SK-N-SH treated with all-trans-retinoic acid at 6 μM for 48 hours (cell line): ENCODE measurements at regions not wholly inside any gene's neighbourhood (a gene's known extent, or its start where the extent isn't known, plus 50 kb on each side); places are given as distances from the start of the nearest gene placed in this dataset.

Experiments used
- ATAC-seq: fragments of 200-7000 bp; cut with Tn5 transposase; 3 replicates; pipeline ENCODE4 v1.9.1; 2020; ENCODE audit warnings: mild to moderate bottlenecking, moderate library complexity
- ARNTL ChIP-seq: fragments of 450-650 bp; formaldehyde crosslinking; IDR thresholded peaks from 2 replicates; pipeline ENCODE4 v1.5.0; 2020; ENCODE audit warnings: low read depth, mild to moderate bottlenecking, moderate library complexity, borderline replicate concordance
- BACH2 ChIP-seq: fragments of 250-450 bp; sonication (Bioruptor Pico); IDR thresholded peaks from 2 replicates; pipeline ENCODE4 v1.9.0; 2021; ENCODE audit warnings: mild to moderate bottlenecking, borderline replicate concordance
- CSDC2 ChIP-seq: fragments of 250-450 bp; sonication (Bioruptor Pico); IDR thresholded peaks from 2 replicates; pipeline ENCODE4 v1.5.0; 2020; ENCODE audit warnings: mild to moderate bottlenecking, moderate library complexity
- CSRNP3 ChIP-seq: fragments of 250-450 bp; sonication (Bioruptor Pico); IDR thresholded peaks from 2 replicates; pipeline ENCODE4 v1.5.1; 2021; ENCODE audit warnings: mild to moderate bottlenecking, moderate library complexity
- ESRRG ChIP-seq: fragments of 250-450 bp; sonication (Bioruptor Pico); IDR thresholded peaks from 2 replicates; pipeline ENCODE4 v1.6.1; 2021; ENCODE audit warnings: mild to moderate bottlenecking
- GLIS3 ChIP-seq: fragments of 250-450 bp; sonication (Bioruptor Pico); IDR thresholded peaks from 2 replicates; pipeline ENCODE4 v1.5.0; 2020; ENCODE audit warnings: mild to moderate bottlenecking, moderate library complexity
- ISL1 ChIP-seq: fragments of 250-450 bp; sonication (Bioruptor Pico); IDR thresholded peaks from 2 replicates; pipeline ENCODE4 v2.1.2; 2022; ENCODE audit warnings: mild to moderate bottlenecking, moderate library complexity
- OSR1 ChIP-seq: fragments of 250-450 bp; sonication (Bioruptor Pico); IDR thresholded peaks from 2 replicates; pipeline ENCODE4 v1.8.0; 2022; ENCODE audit warnings: moderate library complexity, mild to moderate bottlenecking, inconsistent platforms
- PPARA ChIP-seq: fragments of 250-450 bp; sonication (Bioruptor Pico); IDR thresholded peaks from 2 replicates; pipeline ENCODE4 v1.5.0; 2020; ENCODE audit warnings: mild to moderate bottlenecking, borderline replicate concordance
- RARB ChIP-seq: fragments of 250-450 bp; sonication (Bioruptor Pico); IDR thresholded peaks from 2 replicates; pipeline ENCODE4 v1.8.0; 2021; ENCODE audit warnings: mild to moderate bottlenecking, moderate library complexity
- TCF4 ChIP-seq: fragments of 250-450 bp; sonication (Bioruptor Pico); IDR thresholded peaks from 2 replicates; pipeline ENCODE4 v1.8.0; 2021; ENCODE audit warnings: mild to moderate bottlenecking, moderate library complexity, borderline replicate concordance
- TOX ChIP-seq: fragments of 250-450 bp; sonication (Bioruptor Pico); IDR thresholded peaks from 2 replicates; pipeline ENCODE4 v1.8.0; 2021; ENCODE audit warnings: mild to moderate bottlenecking, moderate library complexity, borderline replicate concordance
- TSHZ2 ChIP-seq: fragments of 250-450 bp; sonication (Bioruptor Pico); IDR thresholded peaks from 2 replicates; pipeline ENCODE4 v1.5.0; 2020; ENCODE audit warnings: mild to moderate bottlenecking, moderate library complexity
- ZC3H10 ChIP-seq: fragments of 250-450 bp; sonication (Bioruptor Pico); IDR thresholded peaks from 2 replicates; pipeline ENCODE4 v1.5.1; 2021; ENCODE audit warnings: mild to moderate bottlenecking, moderate library complexity
- ZFP3 ChIP-seq: fragments of 250-450 bp; sonication (Bioruptor Pico); IDR thresholded peaks from 2 replicates; pipeline ENCODE4 v1.5.0; 2020; ENCODE audit warnings: mild to moderate bottlenecking, moderate library complexity
- ZFP30 ChIP-seq: fragments of 450-650 bp; formaldehyde crosslinking; IDR thresholded peaks from 2 replicates; pipeline ENCODE4 v1.5.0; 2022; ENCODE audit warnings: mild to moderate bottlenecking, moderate library complexity
- ZNF565 ChIP-seq: fragments of 450-650 bp; formaldehyde crosslinking; conservative IDR thresholded peaks from 2 replicates; pipeline ENCODE4 v1.5.0; 2020; ENCODE audit warnings: low read depth, mild to moderate bottlenecking, moderate library complexity
- ZNF70 ChIP-seq: fragments of 450-650 bp; formaldehyde crosslinking; IDR thresholded peaks from 2 replicates; pipeline ENCODE4 v1.5.0; 2020; ENCODE audit warnings: mild to moderate bottlenecking, moderate library complexity
- ZNF8 ChIP-seq: fragments of 450-650 bp; formaldehyde crosslinking; IDR thresholded peaks from 2 replicates; pipeline ENCODE4 v1.5.0; 2020; ENCODE audit warnings: mild to moderate bottlenecking, moderate library complexity
- TF ChIP-seq, protein P1 (sequence below): fragments of 250-450 bp; sonication (Bioruptor Pico); IDR thresholded peaks from 2 replicates; pipeline ENCODE4 v1.8.0; 2021; ENCODE audit warnings: low read depth, mild to moderate bottlenecking, moderate library complexity, borderline replicate concordance
- TF ChIP-seq, protein P2 (sequence below): fragments of 250-450 bp; sonication (Bioruptor Pico); IDR thresholded peaks from 2 replicates; pipeline ENCODE4 v1.5.1; 2020; ENCODE audit warnings: low read depth, mild to moderate bottlenecking, moderate library complexity

DNA sequence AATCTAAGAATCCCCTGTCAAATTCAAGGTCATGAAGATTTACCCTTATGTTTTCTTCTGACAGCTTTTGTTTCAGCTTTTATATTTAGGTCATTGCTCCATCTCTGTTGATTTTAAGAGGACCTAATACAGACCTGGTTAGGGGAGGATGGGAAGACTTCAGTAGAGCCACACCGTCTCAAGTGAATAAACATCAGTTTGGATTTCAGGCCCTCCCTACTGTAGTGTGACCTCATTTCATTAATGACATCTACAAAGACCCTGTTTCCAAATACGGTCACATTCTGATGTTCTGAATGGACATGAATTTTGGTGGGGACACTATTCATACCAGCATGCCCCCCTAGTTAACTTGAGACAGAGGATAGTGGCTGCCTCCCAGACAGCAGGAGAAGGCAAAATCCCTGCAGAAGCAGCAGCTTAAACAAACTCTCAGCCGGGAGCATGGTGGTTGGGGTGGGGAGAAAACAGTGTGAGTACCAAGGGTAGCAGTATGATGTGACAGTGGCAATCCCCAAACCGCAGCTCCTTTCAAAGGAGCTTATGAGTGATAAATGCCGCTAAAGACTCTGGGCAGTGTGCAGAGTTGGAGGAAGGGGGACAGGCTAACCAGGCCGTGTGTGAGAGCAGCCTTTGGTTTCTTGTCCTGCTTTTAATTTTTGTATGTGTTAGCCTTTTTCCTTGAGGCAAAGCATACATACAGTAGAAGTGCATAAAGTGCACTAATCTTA lies 65.9 kb upstream of the TNP1 start:
- TF ChIP-seq ZNF70 (CRISPR knock-in tag), result no peak
- TF ChIP-seq, protein P1, sequence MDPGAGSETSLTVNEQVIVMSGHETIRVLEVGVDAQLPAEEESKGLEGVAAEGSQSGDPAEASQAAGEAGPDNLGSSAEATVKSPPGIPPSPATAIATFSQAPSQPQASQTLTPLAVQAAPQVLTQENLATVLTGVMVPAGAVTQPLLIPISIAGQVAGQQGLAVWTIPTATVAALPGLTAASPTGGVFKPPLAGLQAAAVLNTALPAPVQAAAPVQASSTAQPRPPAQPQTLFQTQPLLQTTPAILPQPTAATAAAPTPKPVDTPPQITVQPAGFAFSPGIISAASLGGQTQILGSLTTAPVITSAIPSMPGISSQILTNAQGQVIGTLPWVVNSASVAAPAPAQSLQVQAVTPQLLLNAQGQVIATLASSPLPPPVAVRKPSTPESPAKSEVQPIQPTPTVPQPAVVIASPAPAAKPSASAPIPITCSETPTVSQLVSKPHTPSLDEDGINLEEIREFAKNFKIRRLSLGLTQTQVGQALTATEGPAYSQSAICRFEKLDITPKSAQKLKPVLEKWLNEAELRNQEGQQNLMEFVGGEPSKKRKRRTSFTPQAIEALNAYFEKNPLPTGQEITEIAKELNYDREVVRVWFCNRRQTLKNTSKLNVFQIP (CRISPR knock-in tag), result no peak
- no peak for TF ChIP-seq ARNTL (CRISPR knock-in tag)
- no peak for TF ChIP-seq BACH2 (CRISPR knock-in tag)
- no peak for TF ChIP-seq GLIS3
- TF ChIP-seq, all 23 proteins: peak for 0
- no peak for ATAC-seq

DNA sequence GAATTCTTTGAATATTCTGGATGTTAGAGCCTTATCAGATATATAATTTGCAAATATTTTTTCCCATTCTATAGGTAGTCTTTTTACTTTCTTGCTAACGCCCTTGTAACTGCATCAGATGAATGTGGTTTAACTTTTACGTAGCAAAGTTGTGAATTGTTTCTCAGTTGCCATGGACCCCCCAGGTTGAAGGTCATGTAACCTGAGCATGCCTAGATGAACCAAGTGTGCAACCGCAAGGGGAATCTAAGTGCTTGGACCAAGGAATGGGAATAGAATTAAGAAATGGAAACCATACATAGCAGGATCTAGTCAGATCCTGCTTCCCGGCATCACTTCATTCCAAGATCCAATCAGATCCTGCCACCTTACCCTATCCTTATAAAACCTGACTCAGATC lies 65.1 kb upstream of the TNP1 start:
- ATAC-seq, result no peak

DNA sequence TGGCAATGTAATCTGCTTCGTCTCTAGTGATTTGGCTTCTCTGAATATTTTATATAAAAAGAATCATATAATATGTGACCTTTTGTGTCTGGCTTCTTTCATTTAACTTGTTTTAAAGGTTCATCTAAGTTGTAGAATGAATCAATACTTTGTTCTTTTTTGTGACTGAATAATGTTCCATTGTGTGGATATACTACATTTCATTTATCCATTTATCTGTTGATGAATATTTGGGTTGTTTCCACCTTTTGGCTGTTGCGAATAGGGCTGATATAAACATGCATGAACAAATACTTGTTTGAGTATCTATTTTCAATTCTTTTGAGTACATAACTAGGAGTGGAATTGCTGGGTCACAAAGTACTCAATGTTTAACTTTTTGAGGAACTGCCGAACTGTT lies 63.8 kb upstream of the TNP1 start:
- TF ChIP-seq ZNF70 (CRISPR knock-in tag) (no peak), ZNF565 (no peak), ESRRG (CRISPR knock-in tag) (no peak), TOX (no peak), ISL1 (CRISPR knock-in tag) (no peak)
- no peak for ATAC-seq

More for the DNA sequence above, 65.1 kb upstream of the TNP1 start:
- no peak for TF ChIP-seq GLIS3
- TF ChIP-seq, protein P2, sequence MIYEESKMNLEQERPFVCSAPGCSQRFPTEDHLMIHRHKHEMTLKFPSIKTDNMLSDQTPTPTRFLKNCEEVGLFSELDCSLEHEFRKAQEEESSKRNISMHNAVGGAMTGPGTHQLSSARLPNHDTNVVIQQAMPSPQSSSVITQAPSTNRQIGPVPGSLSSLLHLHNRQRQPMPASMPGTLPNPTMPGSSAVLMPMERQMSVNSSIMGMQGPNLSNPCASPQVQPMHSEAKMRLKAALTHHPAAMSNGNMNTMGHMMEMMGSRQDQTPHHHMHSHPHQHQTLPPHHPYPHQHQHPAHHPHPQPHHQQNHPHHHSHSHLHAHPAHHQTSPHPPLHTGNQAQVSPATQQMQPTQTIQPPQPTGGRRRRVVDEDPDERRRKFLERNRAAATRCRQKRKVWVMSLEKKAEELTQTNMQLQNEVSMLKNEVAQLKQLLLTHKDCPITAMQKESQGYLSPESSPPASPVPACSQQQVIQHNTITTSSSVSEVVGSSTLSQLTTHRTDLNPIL (CRISPR knock-in tag), result no peak
- TF ChIP-seq ARNTL (CRISPR knock-in tag), result no peak
- TF ChIP-seq, all 23 proteins: peak for 0

DNA sequence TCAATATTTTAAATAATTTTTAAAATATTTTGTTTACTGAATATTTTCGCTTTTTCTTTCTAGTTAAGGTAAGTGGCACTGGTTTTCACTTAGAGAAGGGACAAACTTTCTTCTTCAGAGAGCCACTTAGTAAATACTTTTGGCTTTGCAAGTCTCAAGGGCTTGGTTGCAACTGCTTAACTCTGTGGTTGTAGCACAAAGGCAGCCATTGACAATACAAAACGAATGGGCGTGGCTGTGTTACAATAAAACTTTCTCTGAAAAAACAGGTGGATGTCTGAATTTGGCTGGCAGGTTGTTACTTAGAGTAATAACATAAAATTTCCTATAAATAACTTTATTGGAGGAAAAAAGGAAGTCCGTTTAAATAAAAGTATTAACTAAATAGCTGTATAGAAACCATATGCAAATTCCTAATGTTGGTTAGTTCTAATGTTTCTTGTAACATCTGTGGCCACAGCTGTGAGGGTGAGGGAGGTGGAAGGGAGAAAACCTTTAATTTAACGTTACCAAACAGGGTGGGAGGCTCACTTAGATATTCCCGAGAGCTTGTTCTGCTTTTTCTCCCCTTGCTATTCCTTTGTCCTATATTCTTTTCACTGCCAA lies 62.4 kb upstream of the TNP1 start:
- TF ChIP-seq TCF4 (CRISPR knock-in tag), result no peak
- TF ChIP-seq ZNF70 (CRISPR knock-in tag), result no peak
- no peak for TF ChIP-seq CSDC2
- no peak for TF ChIP-seq PPARA (CRISPR knock-in tag)
- no peak for TF ChIP-seq ISL1 (CRISPR knock-in tag)
- TF ChIP-seq GLIS3, result no peak
- TF ChIP-seq ARNTL (CRISPR knock-in tag), result no peak
- TF ChIP-seq TOX, result no peak
- TF ChIP-seq ZC3H10 (CRISPR knock-in tag), result no peak
- TF ChIP-seq RARB (CRISPR knock-in tag), result no peak
- TF ChIP-seq TSHZ2 (CRISPR knock-in tag), result no peak
- TF ChIP-seq ZNF565, result no peak
- no peak for TF ChIP-seq ZFP3 (CRISPR knock-in tag)
- TF ChIP-seq ZNF8 (CRISPR knock-in tag), result no peak
- TF ChIP-seq, protein P2 (CRISPR knock-in tag), result no peak
- no peak for TF ChIP-seq ESRRG (CRISPR knock-in tag)
- no peak for TF ChIP-seq CSRNP3
- no peak for TF ChIP-seq OSR1 (CRISPR knock-in tag)
- TF ChIP-seq, protein P1 (CRISPR knock-in tag), result no peak
- no peak for TF ChIP-seq ZFP30 (CRISPR knock-in tag)
- TF ChIP-seq, all 23 proteins: peak for 0
- ATAC-seq, result no peak
